ENCODE measurements at regions not wholly inside any gene's neighbourhood (a gene's known extent, or its start where the extent isn't known, plus 50 kb on each side); places are given as distances from the start of the nearest gene placed in this dataset.

GRCh38 chr5:161007879-161008278 is 155.9 kb upstream of the ATP10B start:
- TF ChIP-seq CTCF (IDR thresholded peaks at IDR 0.05), result no peak

DNA sequence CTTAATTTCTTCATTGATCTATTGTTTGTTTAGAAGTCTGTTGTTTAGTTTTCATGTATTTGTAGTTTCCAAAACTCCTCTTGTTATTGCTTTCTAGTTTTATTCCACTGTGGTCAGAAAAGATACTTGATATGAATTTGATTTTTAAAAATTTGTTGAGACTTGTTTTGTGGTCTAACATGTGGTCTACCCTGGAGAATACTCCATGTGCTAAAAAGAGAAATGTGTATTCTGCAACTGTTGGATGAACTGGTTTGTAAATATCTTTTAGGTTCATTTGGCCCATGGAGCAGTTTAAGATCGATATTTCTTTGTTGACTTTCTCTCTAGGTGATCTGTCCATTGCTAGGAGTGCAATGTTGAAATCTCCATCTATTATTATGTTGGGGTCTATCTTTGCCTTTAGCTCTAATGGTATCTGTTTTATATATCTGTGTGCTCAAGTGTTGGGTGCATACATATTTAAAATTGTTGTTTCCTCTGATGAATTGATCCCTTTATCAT is 150.6 kb upstream of the ATP10B start:
- TF ChIP-seq CTCF (IDR thresholded peaks at IDR 0.05), result no peak

DNA sequence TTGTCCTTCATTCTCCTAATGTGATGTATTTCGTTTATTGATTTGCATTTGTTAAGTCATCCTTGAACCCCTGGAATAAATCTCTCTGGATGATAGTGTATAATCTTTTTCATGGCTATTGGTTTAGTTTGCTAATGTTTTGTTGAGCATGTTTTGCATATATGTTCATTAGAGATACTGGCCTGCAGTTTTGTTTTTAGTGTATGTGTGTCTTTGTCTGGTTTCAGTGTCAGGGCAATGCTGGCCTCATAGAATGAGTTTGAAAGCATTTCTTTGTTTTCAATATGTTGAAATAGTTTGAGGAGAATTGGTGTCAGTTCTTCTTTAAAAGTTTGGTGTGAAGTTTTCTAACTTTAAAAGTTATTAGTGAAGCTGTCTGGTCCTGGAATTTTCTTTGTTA is 149.6 kb upstream of the ATP10B start:
- TF ChIP-seq CTCF (IDR thresholded peaks at IDR 0.05), result no peak

DNA sequence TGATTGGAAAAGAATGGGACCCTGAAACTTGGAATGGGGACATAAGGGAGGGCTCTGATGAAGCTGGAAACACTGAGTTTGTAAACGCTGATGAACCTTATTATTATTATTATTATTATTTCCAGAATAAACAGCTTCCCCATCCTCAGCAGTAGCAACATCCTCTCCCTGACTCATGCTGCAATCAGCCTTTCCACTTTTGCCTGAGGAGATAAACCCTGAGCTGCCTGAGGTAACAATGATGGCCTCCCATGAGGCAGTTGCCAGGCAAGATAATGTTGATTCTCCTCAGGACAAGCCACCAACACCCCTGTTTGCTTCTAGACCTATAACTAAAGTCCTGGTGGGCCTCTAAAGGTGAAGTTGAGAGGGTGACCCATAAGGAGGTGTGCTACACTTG is 139.2 kb upstream of the ATP10B start:
- no peak for TF ChIP-seq CTCF (IDR thresholded peaks at IDR 0.05)

GRCh38 chr5:160979385-160979784 is 127.4 kb upstream of the ATP10B start:
- no peak for TF ChIP-seq CTCF (IDR thresholded peaks at IDR 0.05)

DNA sequence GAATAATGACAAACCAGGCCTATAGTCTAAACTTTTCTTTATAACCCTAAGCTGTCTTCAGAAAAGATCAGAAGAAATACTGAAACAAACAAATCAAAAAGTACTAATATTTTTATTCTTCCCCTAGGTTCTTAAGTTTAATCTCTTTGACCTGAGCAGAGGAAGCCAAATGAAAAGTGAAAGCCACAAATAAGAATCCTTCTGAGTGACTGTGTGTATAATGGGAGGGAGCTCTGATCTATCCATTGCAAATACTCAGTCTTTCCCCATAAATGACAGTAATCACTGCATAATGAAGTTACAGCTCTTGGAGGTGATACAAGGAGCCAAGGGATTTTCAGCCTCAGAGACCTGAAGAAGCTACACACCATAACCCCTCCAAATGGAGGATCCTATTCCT is 126.9 kb upstream of the ATP10B start:
- TF ChIP-seq CTCF (IDR thresholded peaks at IDR 0.05), result no peak

DNA sequence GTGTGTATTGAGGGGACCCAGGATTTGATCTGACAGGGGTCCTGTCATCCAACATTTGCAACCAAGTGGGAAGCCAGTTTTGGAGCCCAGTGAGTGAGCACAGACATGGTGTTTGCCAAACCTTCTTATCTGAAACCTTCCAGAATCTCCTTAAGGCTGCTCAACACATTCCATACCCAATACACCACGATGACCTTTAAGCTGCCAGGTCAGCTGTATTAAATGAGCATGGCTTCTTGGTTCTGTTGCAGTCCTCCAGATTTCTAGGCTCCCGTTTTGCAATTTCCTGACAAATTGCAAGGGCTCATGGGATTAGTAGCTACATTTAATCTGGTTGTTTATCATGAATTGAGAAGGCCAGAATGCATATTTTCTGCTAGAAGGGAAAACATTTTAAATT is 124.2 kb upstream of the ATP10B start:
- TF ChIP-seq CTCF (IDR thresholded peaks at IDR 0.05), result no peak

DNA sequence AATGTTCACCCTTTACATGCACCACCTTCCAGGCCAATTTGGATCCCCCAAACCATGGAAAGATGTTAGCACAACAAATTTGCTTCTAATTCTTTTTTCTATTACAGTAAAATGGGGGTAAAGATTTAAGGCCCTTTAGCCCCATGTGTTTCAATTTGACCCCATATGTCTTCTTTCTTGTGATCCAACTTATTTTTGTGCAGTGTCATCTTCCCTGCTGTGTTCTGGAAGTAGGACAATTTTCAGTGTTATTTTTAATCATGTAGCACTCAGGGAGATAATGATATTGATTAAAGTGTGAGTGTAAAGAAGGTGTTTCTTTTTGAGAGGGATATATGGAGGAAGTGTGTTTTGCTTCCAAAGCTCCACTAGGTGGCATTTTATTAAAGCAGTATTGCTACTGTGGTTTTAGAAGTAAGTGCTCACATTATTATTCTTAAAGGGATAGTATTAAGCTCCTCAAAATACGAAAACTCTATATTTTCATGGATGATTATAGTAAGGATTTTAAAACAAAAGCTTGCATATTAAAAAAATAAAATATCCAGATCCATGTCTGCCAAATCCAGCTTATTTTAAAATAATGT is 118.7 kb upstream of the ATP10B start:
- TF ChIP-seq CTCF (IDR thresholded peaks at IDR 0.05), result peak; percentile 39
